ENCODE measurements at regions not wholly inside any gene's neighbourhood (a gene's known extent, or its start where the extent isn't known, plus 50 kb on each side); places are given as distances from the start of the nearest gene placed in this dataset.

GRCh38 chr20:24718277-24718676 is 230.8 kb upstream of the CST7 start:
- Histone ChIP-seq H3K9me3 (ENCODE audit: control insufficient read depth in 5 of 5, low read length in 5 of 5) (peaks cover 0 to 7% (median 6%) of the 10 kb centered on the region in 5 donors), H3K27me3 (ENCODE audit: control insufficient read depth in 5 of 5, insufficient read depth in 4 of 5, low read length in 5 of 5) (peaks cover 0 to 3% (median 2%) of the 10 kb centered on the region in 5 donors), H3K27ac (ENCODE audit: low read depth, low read length) (no peak overlapping the region), H3K9ac (ENCODE audit: low read length in 5 of 5) (no peak overlapping the region), H3K4me1 (ENCODE audit: control insufficient read depth in 5 of 5, insufficient read depth in 5 of 5, low read length in 5 of 5) (peaks cover 0 to 4% (median 0%) of the 10 kb centered on the region in 5 donors), H3K4me3 (ENCODE audit: low read depth in 1 of 5, low read length in 5 of 5) (no peak overlapping the region), H3K36me3 (ENCODE audit: control insufficient read depth in 5 of 5, insufficient read depth in 5 of 5, low read length in 5 of 5) (no peaks in the 10 kb centered on the region)

- H3K27ac ChIP-seq (ENCODE audit: low read depth, low read length): no peak overlapping the region
Observed at GRCh38 chr20:24718696-24719095, 230.4 kb upstream of the CST7 start.

GRCh38 chr20:24720957-24721356 is 228.1 kb upstream of the CST7 start:
- Histone ChIP-seq H3K4me1 (ENCODE audit: control insufficient read depth in 5 of 5, insufficient read depth in 5 of 5, low read length in 5 of 5) (peaks cover 0 to 4% (median 0%) of the 10 kb centered on the region in 5 donors), H3K4me3 (ENCODE audit: low read depth in 1 of 5, low read length in 5 of 5) (no peak overlapping the region), H3K36me3 (ENCODE audit: control insufficient read depth in 5 of 5, insufficient read depth in 5 of 5, low read length in 5 of 5) (no peaks in the 10 kb centered on the region), H3K9me3 (ENCODE audit: control insufficient read depth in 5 of 5, low read length in 5 of 5) (no peaks in the 10 kb centered on the region), H3K27me3 (ENCODE audit: control insufficient read depth in 5 of 5, insufficient read depth in 4 of 5, low read length in 5 of 5) (peaks cover 0 to 20% (median 7%) of the 10 kb centered on the region in 5 donors), H3K9ac (ENCODE audit: low read length in 5 of 5) (no peak overlapping the region), H3K27ac (ENCODE audit: low read depth, low read length) (no peak overlapping the region)

More at GRCh38 chr20:24718696-24719095, 230.4 kb upstream of the CST7 start:
- Histone ChIP-seq H3K9me3 (ENCODE audit: control insufficient read depth in 5 of 5, low read length in 5 of 5) (peaks cover 0 to 7% (median 5%) of the 10 kb centered on the region in 5 donors), H3K36me3 (ENCODE audit: control insufficient read depth in 5 of 5, insufficient read depth in 5 of 5, low read length in 5 of 5) (no peaks in the 10 kb centered on the region), H3K4me1 (ENCODE audit: control insufficient read depth in 5 of 5, insufficient read depth in 5 of 5, low read length in 5 of 5) (peaks cover 0 to 4% (median 0%) of the 10 kb centered on the region in 5 donors), H3K9ac (ENCODE audit: low read length in 5 of 5) (no peak overlapping the region), H3K27me3 (ENCODE audit: control insufficient read depth in 5 of 5, insufficient read depth in 4 of 5, low read length in 5 of 5) (peaks cover 0 to 7% (median 2%) of the 10 kb centered on the region in 5 donors), H3K4me3 (ENCODE audit: low read depth in 1 of 5, low read length in 5 of 5) (no peak overlapping the region)

- no peak overlapping the region for H3K9ac ChIP-seq (ENCODE audit: low read length in 5 of 5)
- H3K27me3 ChIP-seq (ENCODE audit: control insufficient read depth in 5 of 5, insufficient read depth in 4 of 5, low read length in 5 of 5): peaks cover 0 to 20% (median 7%) of the 10 kb centered on the region in 5 donors
- H3K27ac ChIP-seq (ENCODE audit: low read depth, low read length): no peak overlapping the region
- no peaks in the 10 kb centered on the region for H3K36me3 ChIP-seq (ENCODE audit: control insufficient read depth in 5 of 5, insufficient read depth in 5 of 5, low read length in 5 of 5)
- H3K4me1 ChIP-seq (ENCODE audit: control insufficient read depth in 5 of 5, insufficient read depth in 5 of 5, low read length in 5 of 5): peaks cover 0 to 4% (median 0%) of the 10 kb centered on the region in 5 donors
- no peaks in the 10 kb centered on the region for H3K9me3 ChIP-seq (ENCODE audit: control insufficient read depth in 5 of 5, low read length in 5 of 5)
- no peak overlapping the region for H3K4me3 ChIP-seq (ENCODE audit: low read depth in 1 of 5, low read length in 5 of 5)
Observed at GRCh38 chr20:24721891-24722568, 227.0 kb upstream of the CST7 start.

GRCh38 chr20:24722586-24722985 is 226.5 kb upstream of the CST7 start:
- H3K27ac ChIP-seq (ENCODE audit: low read depth, low read length): no peak overlapping the region
- H3K9ac ChIP-seq (ENCODE audit: low read length in 5 of 5): no peak overlapping the region
- peaks cover 0 to 4% (median 0%) of the 10 kb centered on the region in 5 donors for H3K4me1 ChIP-seq (ENCODE audit: control insufficient read depth in 5 of 5, insufficient read depth in 5 of 5, low read length in 5 of 5)
- H3K4me3 ChIP-seq (ENCODE audit: low read depth in 1 of 5, low read length in 5 of 5): no peak overlapping the region
- H3K27me3 ChIP-seq (ENCODE audit: control insufficient read depth in 5 of 5, insufficient read depth in 4 of 5, low read length in 5 of 5): peaks cover 0 to 20% (median 7%) of the 10 kb centered on the region in 5 donors
- H3K36me3 ChIP-seq (ENCODE audit: control insufficient read depth in 5 of 5, insufficient read depth in 5 of 5, low read length in 5 of 5): no peaks in the 10 kb centered on the region
- H3K9me3 ChIP-seq (ENCODE audit: control insufficient read depth in 5 of 5, low read length in 5 of 5): no peaks in the 10 kb centered on the region

- Histone ChIP-seq H3K9me3 (ENCODE audit: control insufficient read depth in 5 of 5, low read length in 5 of 5) (no peaks in the 10 kb centered on the region), H3K36me3 (ENCODE audit: control insufficient read depth in 5 of 5, insufficient read depth in 5 of 5, low read length in 5 of 5) (no peaks in the 10 kb centered on the region), H3K4me3 (ENCODE audit: low read depth in 1 of 5, low read length in 5 of 5) (no peak overlapping the region), H3K4me1 (ENCODE audit: control insufficient read depth in 5 of 5, insufficient read depth in 5 of 5, low read length in 5 of 5) (peaks cover 0 to 4% (median 0%) of the 10 kb centered on the region in 5 donors), H3K27me3 (ENCODE audit: control insufficient read depth in 5 of 5, insufficient read depth in 4 of 5, low read length in 5 of 5) (peaks cover 0 to 20% (median 10%) of the 10 kb centered on the region in 5 donors), H3K27ac (ENCODE audit: low read depth, low read length) (no peak overlapping the region), H3K9ac (ENCODE audit: low read length in 5 of 5) (no peak overlapping the region)
Observed at GRCh38 chr20:24723186-24723585, 225.9 kb upstream of the CST7 start.

- peaks cover 0 to 20% (median 10%) of the 10 kb centered on the region in 5 donors for H3K27me3 ChIP-seq (ENCODE audit: control insufficient read depth in 5 of 5, insufficient read depth in 4 of 5, low read length in 5 of 5)
- H3K9me3 ChIP-seq (ENCODE audit: control insufficient read depth in 5 of 5, low read length in 5 of 5): no peaks in the 10 kb centered on the region
- H3K9ac ChIP-seq (ENCODE audit: low read length in 5 of 5): no peak overlapping the region
- H3K27ac ChIP-seq (ENCODE audit: low read depth, low read length): no peak overlapping the region
- no peak overlapping the region for H3K4me3 ChIP-seq (ENCODE audit: low read depth in 1 of 5, low read length in 5 of 5)
- H3K4me1 ChIP-seq (ENCODE audit: control insufficient read depth in 5 of 5, insufficient read depth in 5 of 5, low read length in 5 of 5): peaks cover 0 to 4% (median 0%) of the 10 kb centered on the region in 5 donors
- H3K36me3 ChIP-seq (ENCODE audit: control insufficient read depth in 5 of 5, insufficient read depth in 5 of 5, low read length in 5 of 5): no peaks in the 10 kb centered on the region
Observed at GRCh38 chr20:24723647-24724352, 225.3 kb upstream of the CST7 start.

- no peaks in the 10 kb centered on the region for H3K36me3 ChIP-seq (ENCODE audit: control insufficient read depth in 5 of 5, insufficient read depth in 5 of 5, low read length in 5 of 5)
- H3K4me3 ChIP-seq (ENCODE audit: low read depth in 1 of 5, low read length in 5 of 5): no peak overlapping the region
- no peak overlapping the region for H3K9ac ChIP-seq (ENCODE audit: low read length in 5 of 5)
- H3K27ac ChIP-seq (ENCODE audit: low read depth, low read length): no peak overlapping the region
- H3K27me3 ChIP-seq (ENCODE audit: control insufficient read depth in 5 of 5, insufficient read depth in 4 of 5, low read length in 5 of 5): peaks cover 0 to 20% (median 10%) of the 10 kb centered on the region in 5 donors
- peaks cover 0 to 4% (median 0%) of the 10 kb centered on the region in 5 donors for H3K4me1 ChIP-seq (ENCODE audit: control insufficient read depth in 5 of 5, insufficient read depth in 5 of 5, low read length in 5 of 5)
- H3K9me3 ChIP-seq (ENCODE audit: control insufficient read depth in 5 of 5, low read length in 5 of 5): no peaks in the 10 kb centered on the region
Observed at GRCh38 chr20:24724982-24725533, 224.0 kb upstream of the CST7 start.

GRCh38 chr20:24727795-24728194 is 221.3 kb upstream of the CST7 start:
- H3K36me3 ChIP-seq (ENCODE audit: control insufficient read depth in 5 of 5, insufficient read depth in 5 of 5, low read length in 5 of 5): no peaks in the 10 kb centered on the region
- H3K4me1 ChIP-seq (ENCODE audit: control insufficient read depth in 5 of 5, insufficient read depth in 5 of 5, low read length in 5 of 5): no peaks in the 10 kb centered on the region
- no peak overlapping the region for H3K9ac ChIP-seq (ENCODE audit: low read length in 5 of 5)
- H3K4me3 ChIP-seq (ENCODE audit: low read depth in 1 of 5, low read length in 5 of 5): no peak overlapping the region
- H3K27ac ChIP-seq (ENCODE audit: low read depth, low read length): no peak overlapping the region
- no peaks in the 10 kb centered on the region for H3K9me3 ChIP-seq (ENCODE audit: control insufficient read depth in 5 of 5, low read length in 5 of 5)
- H3K27me3 ChIP-seq (ENCODE audit: control insufficient read depth in 5 of 5, insufficient read depth in 4 of 5, low read length in 5 of 5): peaks cover 0 to 17% (median 8%) of the 10 kb centered on the region in 5 donors
